HG03139 (cell line): ENCODE measurements at regions not wholly inside any gene's neighbourhood (a gene's known extent, or its start where the extent isn't known, plus 50 kb on each side); places are given as distances from the start of the nearest gene placed in this dataset.

Source experiments
- ATAC-seq: cut with Tn5 transposase; IDR thresholded peaks from one replicate; pipeline ENCODE4 v1.9.1; 2021; ENCODE audit not compliant: unreplicated experiment

GRCh38 chr1:195462646-195463045, 1145.6 kb downstream of the KCNT2 start:
- no peak for ATAC-seq

GRCh38 chr1:195462152-195462551, 1146.1 kb downstream of the KCNT2 start:
- ATAC-seq, result no peak

GRCh38 chr1:195458365-195458764, 1149.9 kb downstream of the KCNT2 start:
- no peak for ATAC-seq

- ATAC-seq, result no peak
Observed at GRCh38 chr1:195450794-195451193, 1157.4 kb downstream of the KCNT2 start.

GRCh38 chr1:195439661-195440060, 1168.6 kb downstream of the KCNT2 start:
- no peak for ATAC-seq

GRCh38 chr1:195434566-195435203, 1173.6 kb downstream of the KCNT2 start:
- ATAC-seq, result no peak

GRCh38 chr1:195430826-195431225, 1177.4 kb downstream of the KCNT2 start:
- no peak for ATAC-seq

GRCh38 chr1:195428927-195429326, 1179.3 kb downstream of the KCNT2 start:
- ATAC-seq, result no peak

- ATAC-seq, result no peak
Observed at GRCh38 chr1:195415584-195415983, 1192.7 kb downstream of the KCNT2 start.

GRCh38 chr1:195394567-195394966, 1213.7 kb downstream of the KCNT2 start:
- no peak for ATAC-seq

- no peak for ATAC-seq
Observed at GRCh38 chr1:195376190-195376589, 1232.0 kb downstream of the KCNT2 start.

- no peak for ATAC-seq
Observed at GRCh38 chr1:195373856-195374255, 1234.4 kb downstream of the KCNT2 start.

- ATAC-seq, result no peak
Observed at GRCh38 chr1:195345149-195345548, 1263.1 kb downstream of the KCNT2 start.

GRCh38 chr1:195337646-195338045, 1270.6 kb downstream of the KCNT2 start:
- ATAC-seq, result no peak

- ATAC-seq, result no peak
Observed at GRCh38 chr1:195336812-195337211, 1271.4 kb downstream of the KCNT2 start.

- ATAC-seq, result no peak
Observed at GRCh38 chr1:195335541-195335940, 1272.7 kb downstream of the KCNT2 start.

- ATAC-seq, result no peak
Observed at GRCh38 chr1:195332102-195332501, 1276.1 kb downstream of the KCNT2 start.

- ATAC-seq, result no peak
Observed at GRCh38 chr1:195328681-195329080, 1279.6 kb downstream of the KCNT2 start.

GRCh38 chr1:195328102-195328501, 1280.1 kb downstream of the KCNT2 start:
- no peak for ATAC-seq

- ATAC-seq, result no peak
Observed at GRCh38 chr1:195327361-195327760, 1280.9 kb downstream of the KCNT2 start.

- ATAC-seq, result no peak
Observed at GRCh38 chr1:195326325-195326724, 1281.9 kb downstream of the KCNT2 start.

- ATAC-seq, result no peak
Observed at GRCh38 chr1:195325181-195325580, 1283.1 kb downstream of the KCNT2 start.

GRCh38 chr1:195306281-195306680, 1302.0 kb downstream of the KCNT2 start:
- no peak for ATAC-seq
